Activated CD4-positive, alpha-beta memory T cell treated with anti-CD3 and anti-CD28 coated beads for 36 hours (primary cell): ENCODE measurements at regions not wholly inside any gene's neighbourhood (a gene's known extent, or its start where the extent isn't known, plus 50 kb on each side); places are given as distances from the start of the nearest gene placed in this dataset.
"Not testable (repeated sequence)": the region's sequence is repeated elsewhere in the genome, so short reads cannot be mapped to it uniquely, and the experiment has no call there.

Experiments
- CTCF ChIA-PET: fragments of 350-600 bp; sonication (Branson Sonifier 250); formaldehyde crosslinking; loops from one replicate; lab custom pipeline; 2021; ENCODE audit warnings: antibody characterized with exemption, inconsistent platforms; lab: Charles Lee
- POLR2A ChIA-PET: fragments of 350-600 bp; sonication (Branson Sonifier 250); formaldehyde crosslinking; loops from one replicate; lab custom pipeline; 2021; ENCODE audit warnings: antibody characterized with exemption; lab: Charles Lee
- DNase-seq: peaks from one replicate; pipeline ENCODE4 v3.0.0-alpha.2; 2020
- H3K27ac Mint-ChIP-seq: one replicate; pipeline ENCODE4 v1.8.0; 2021; ENCODE audit warnings: mixed read lengths
- H3K27me3 Mint-ChIP-seq: one replicate; pipeline ENCODE4 v1.8.0; 2021; ENCODE audit warnings: mixed read lengths
- H3K36me3 Mint-ChIP-seq: one replicate; pipeline ENCODE4 v1.8.0; 2021; ENCODE audit warnings: mixed read lengths
- H3K4me1 Mint-ChIP-seq: one replicate; pipeline ENCODE4 v1.8.0; 2021; ENCODE audit warnings: low read depth, mixed read lengths
- H3K4me3 Mint-ChIP-seq: one replicate; pipeline ENCODE4 v1.8.0; 2021; ENCODE audit warnings: mild to moderate bottlenecking, mixed read lengths
- H3K9me3 Mint-ChIP-seq: one replicate; pipeline ENCODE4 v1.8.0; 2021; ENCODE audit warnings: mixed read lengths
- intact Hi-C: fragments of 100-400 bp; cut with micrococcal nuclease; formaldehyde crosslinking; loops from one replicate; pipeline ENCODE4 v1.15.1; 2023

GRCh38 chr1:64405833-64406232, 64.1 kb upstream of the CACHD1 start:
- intact Hi-C loops: no loop called here
- Mint-ChIP-seq H3K4me1 (no peaks in the 10 kb centered on the region), H3K27me3 (peaks cover 3% of the 10 kb centered on the region), H3K27ac (no peak overlapping the region), H3K4me3 (no peak overlapping the region), H3K9me3 (no peaks in the 10 kb centered on the region), H3K36me3 (no peaks in the 10 kb centered on the region)
- ChIA-PET CTCF (no interaction called here), POLR2A (no interaction called here)
- no peak for DNase-seq

GRCh38 chr1:64410217-64410616, 59.7 kb upstream of the CACHD1 start:
- no peaks in the 10 kb centered on the region for H3K9me3 Mint-ChIP-seq
- H3K27ac Mint-ChIP-seq: no peak overlapping the region
- H3K27me3 Mint-ChIP-seq: peaks cover 1% of the 10 kb centered on the region
- no peak overlapping the region for H3K4me3 Mint-ChIP-seq
- CTCF ChIA-PET: interaction anchor here (0.6 kb wide), 1 partner anchor 65 kb away, joined by 4 read pairs; no protein-coding TSS in a partner anchor
- intact Hi-C loops: no loop called here
- no peaks in the 10 kb centered on the region for H3K4me1 Mint-ChIP-seq
- POLR2A ChIA-PET: no interaction called here
- DNase-seq: no peak
- no peaks in the 10 kb centered on the region for H3K36me3 Mint-ChIP-seq

- DNase-seq, H3K27ac Mint-ChIP-seq, H3K36me3 Mint-ChIP-seq, POLR2A ChIA-PET, intact Hi-C loops, H3K4me1 Mint-ChIP-seq, H3K9me3 Mint-ChIP-seq, CTCF ChIA-PET, H3K4me3 Mint-ChIP-seq, H3K27me3 Mint-ChIP-seq: not testable (repeated sequence)
These were observed 54.9 kb upstream of the CACHD1 start for GRCh38 chr1:64414855-64415546.

- POLR2A ChIA-PET: no interaction called here
- CTCF ChIA-PET: no interaction called here
These were observed 52.1 kb upstream of the CACHD1 start for GRCh38 chr1:64417803-64418202.

More at GRCh38 chr1:64417803-64418202, 52.1 kb upstream of the CACHD1 start:
- intact Hi-C loops: no loop called here
- no peak overlapping the region for H3K27ac Mint-ChIP-seq
- H3K36me3 Mint-ChIP-seq: no peaks in the 10 kb centered on the region
- H3K4me3 Mint-ChIP-seq: no peak overlapping the region
- no peaks in the 10 kb centered on the region for H3K4me1 Mint-ChIP-seq
- H3K9me3 Mint-ChIP-seq: no peaks in the 10 kb centered on the region
- no peak for DNase-seq
- peaks cover 2% of the 10 kb centered on the region for H3K27me3 Mint-ChIP-seq
